Transverse colon (tissue), 4 donors: ENCODE measurements at regions not wholly inside any gene's neighbourhood (a gene's known extent, or its start where the extent isn't known, plus 50 kb on each side); places are given as distances from the start of the nearest gene placed in this dataset.

Experiments
- DNase-seq: peaks from one replicate; pipeline ENCODE4 v3.0.0-alpha.2; 2019
- H3K27ac ChIP-seq, 4 donors: fragments of 200-600 bp; sonication (generic); 2 replicates each; pipeline ENCODE4 v1.5.1; 2016 to 2018; ENCODE audit warnings: inconsistent platforms in 4 of 4
- H3K27me3 ChIP-seq: fragments of 200-600 bp; sonication (generic); 2 replicates; pipeline ENCODE4 v1.5.1; 2017; ENCODE audit warnings: inconsistent platforms
- H3K36me3 ChIP-seq, 4 donors: fragments of 200-600 bp; sonication (generic); 2 replicates each; pipeline ENCODE4 v1.5.1; 2017 to 2019; ENCODE audit warnings: inconsistent platforms in 4 of 4
- H3K4me1 ChIP-seq, 4 donors: fragments of 200-600 bp; sonication (generic); 2 replicates each; pipeline ENCODE4 v1.5.1; 2017 to 2020; ENCODE audit warnings: inconsistent platforms in 4 of 4
- H3K4me3 ChIP-seq, 4 donors: fragments of 200-600 bp; sonication (generic); 1 replicate in 1 of 4; 2 replicates in 3 of 4; pipeline versions ENCODE4 v1.5.1 to v1.6.1; 2017 to 2019; ENCODE audit warnings: inconsistent platforms in 4 of 4
- H3K9me3 ChIP-seq, 2 donors: fragments of 200-600 bp; sonication (generic); 2 replicates each; pipeline ENCODE4 v1.5.1; 2017 to 2019; ENCODE audit warnings: inconsistent platforms in 2 of 2
- CTCF ChIP-seq, 5 experiments: fragments of 200-600 bp in 3 of 5; fragments of 450-650 bp in 2 of 5; sonication (generic) in 3 of 5; IDR thresholded peaks; 1 replicate in 2 of 5; 2 replicates in 3 of 5; pipeline ENCODE4 v1.5.1; 2016 to 2017; ENCODE audit warnings: antibody characterized with exemption in 5 of 5, inconsistent platforms in 3 of 5, mild to moderate bottlenecking in 2 of 5, moderate library complexity in 1 of 5
- EP300 ChIP-seq: sonication (generic); formaldehyde crosslinking; IDR thresholded peaks from one replicate; pipeline ENCODE4 v1.6.1; 2017; ENCODE audit warnings: antibody characterized with exemption, low read depth
- POLR2A ChIP-seq: fragments of 450-650 bp; IDR thresholded peaks from one replicate; pipeline ENCODE4 v1.6.1; 2016; ENCODE audit warnings: antibody characterized with exemption, mild to moderate bottlenecking, moderate library complexity
- POLR2AphosphoS5 ChIP-seq, 3 donors: sonication (generic); formaldehyde crosslinking; IDR thresholded peaks; one replicate each; pipeline ENCODE4 v1.6.1; 2016; ENCODE audit warnings: antibody characterized with exemption in 3 of 3
- WGBS, 2 donors: methylation state at CpG; one replicate each; pipeline ENCODE4 v1.1.5; 2018; ENCODE audit warnings: low coverage in 1 of 2; 5-methylcytosine and 5-hydroxymethylcytosine counted together
- in situ Hi-C, 4 donors: fragments of 200-750 bp; cut with MboI; loops; one replicate each; pipeline versions ENCODE4 v1.15.0 to v1.15.1; 2017; ENCODE audit warnings: low sequenced_read_pairs in 3 of 4, low pct_ligation_motif_present in 1 of 4, low pct_unique_long_range_greater_than_20kb in 1 of 4
- intact Hi-C: fragments of 100-400 bp; cut with DNase I; formaldehyde crosslinking; loops from one replicate; pipeline ENCODE4 v1.15.1; 2023; ENCODE audit warnings: low total_unique reads

GRCh38 chr6:106800379-106800778 is 171.0 kb downstream of the QRSL1 start:
- TF ChIP-seq EP300 (no peak), POLR2A (no peak), POLR2AphosphoS5 (IDR thresholded peaks at IDR 0.05) (no peak), CTCF (IDR thresholded peaks at IDR 0.05) (no peak)
- no peak overlapping the region for H3K27ac ChIP-seq
- intact Hi-C loops (no loop called here), in situ Hi-C loops (no loop called here)
- no peak overlapping the region for H3K4me3 ChIP-seq
- H3K9me3 ChIP-seq: no peaks in the 10 kb centered on the region
- peaks cover 0 to 12% (median 9%) of the 10 kb centered on the region in 4 donors for H3K4me1 ChIP-seq
- WGBS, 2 donors: 82 to 93% methylated on average over 2 to 5 of the region's 5 CpGs
- no peak for DNase-seq
- no peaks in the 10 kb centered on the region for H3K27me3 ChIP-seq
- H3K36me3 ChIP-seq: no peaks in the 10 kb centered on the region

GRCh38 chr6:106799031-106799894 is 169.9 kb downstream of the QRSL1 start:
- H3K4me1 ChIP-seq: peaks cover 0 to 12% (median 9%) of the 10 kb centered on the region in 4 donors
- intact Hi-C loops: no loop called here
- H3K9me3 ChIP-seq: no peaks in the 10 kb centered on the region
- TF ChIP-seq POLR2AphosphoS5 (IDR thresholded peaks at IDR 0.05): no peak
- TF ChIP-seq POLR2A: no peak
- no peak for TF ChIP-seq CTCF (IDR thresholded peaks at IDR 0.05)
- no peak for TF ChIP-seq EP300
- in situ Hi-C loops: no loop called here
- H3K27ac ChIP-seq: peak overlapping the region in 2 of 4 donors; percentile 40 to 42
- H3K36me3 ChIP-seq: no peaks in the 10 kb centered on the region
- no peaks in the 10 kb centered on the region for H3K27me3 ChIP-seq
- H3K4me3 ChIP-seq: no peak overlapping the region
- WGBS, 2 donors: 24 to 29% methylated on average over 3 to 8 of the region's 8 CpGs
- no peak for DNase-seq

- H3K36me3 ChIP-seq: no peaks in the 10 kb centered on the region
- no peaks in the 10 kb centered on the region for H3K27me3 ChIP-seq
- H3K9me3 ChIP-seq: no peaks in the 10 kb centered on the region
- no peak overlapping the region for H3K27ac ChIP-seq
- TF ChIP-seq EP300: no peak
- intact Hi-C loops (no loop called here), in situ Hi-C loops (no loop called here)
- no peak for DNase-seq
- peaks cover 0 to 12% (median 9%) of the 10 kb centered on the region in 4 donors for H3K4me1 ChIP-seq
- 80 to 95% methylated on average over 1 to 2 of the region's 2 CpGs for WGBS, 2 donors
- H3K4me3 ChIP-seq: no peak overlapping the region
These were observed 167.8 kb downstream of the QRSL1 start for GRCh38 chr6:106797186-106797585.

GRCh38 chr6:106796781-106797180 is 167.4 kb downstream of the QRSL1 start:
- Histone ChIP-seq H3K36me3 (no peaks in the 10 kb centered on the region), H3K27me3 (no peaks in the 10 kb centered on the region), H3K4me1 (peaks cover 0 to 12% (median 9%) of the 10 kb centered on the region in 4 donors), H3K9me3 (no peaks in the 10 kb centered on the region), H3K27ac (no peak overlapping the region), H3K4me3 (no peak overlapping the region)
- DNase-seq: no peak
- no peak for TF ChIP-seq POLR2AphosphoS5 (IDR thresholded peaks at IDR 0.05)
- TF ChIP-seq POLR2A: no peak
- no peak for TF ChIP-seq CTCF (IDR thresholded peaks at IDR 0.05)
- TF ChIP-seq EP300: no peak
- WGBS, 2 donors: 56 to 63% methylated on average over 1 of the region's 1 CpG
- intact Hi-C loops (no loop called here), in situ Hi-C loops (no loop called here)
